Retinal pigment epithelial cell (primary cell): ENCODE measurements at regions not wholly inside any gene's neighbourhood (a gene's known extent, or its start where the extent isn't known, plus 50 kb on each side); places are given as distances from the start of the nearest gene placed in this dataset.

Experiments
- DNase-seq: peaks from one replicate; pipeline ENCODE4 v3.0.0-alpha.2; 2010; ENCODE audit warnings: low read depth
- H3K4me3 ChIP-seq: 2 replicates; pipeline ENCODE4 v1.5.1; 2011; ENCODE audit warnings: mild to moderate bottlenecking, low read length, control low read depth, moderate library complexity
- TF ChIP-seq, protein P1 (sequence below): conservative IDR thresholded peaks from 2 replicates; pipeline ENCODE4 v1.5.1; 2011; ENCODE audit warnings: low read depth, low read length, control low read depth, inconsistent platforms

- TF ChIP-seq, protein P1, sequence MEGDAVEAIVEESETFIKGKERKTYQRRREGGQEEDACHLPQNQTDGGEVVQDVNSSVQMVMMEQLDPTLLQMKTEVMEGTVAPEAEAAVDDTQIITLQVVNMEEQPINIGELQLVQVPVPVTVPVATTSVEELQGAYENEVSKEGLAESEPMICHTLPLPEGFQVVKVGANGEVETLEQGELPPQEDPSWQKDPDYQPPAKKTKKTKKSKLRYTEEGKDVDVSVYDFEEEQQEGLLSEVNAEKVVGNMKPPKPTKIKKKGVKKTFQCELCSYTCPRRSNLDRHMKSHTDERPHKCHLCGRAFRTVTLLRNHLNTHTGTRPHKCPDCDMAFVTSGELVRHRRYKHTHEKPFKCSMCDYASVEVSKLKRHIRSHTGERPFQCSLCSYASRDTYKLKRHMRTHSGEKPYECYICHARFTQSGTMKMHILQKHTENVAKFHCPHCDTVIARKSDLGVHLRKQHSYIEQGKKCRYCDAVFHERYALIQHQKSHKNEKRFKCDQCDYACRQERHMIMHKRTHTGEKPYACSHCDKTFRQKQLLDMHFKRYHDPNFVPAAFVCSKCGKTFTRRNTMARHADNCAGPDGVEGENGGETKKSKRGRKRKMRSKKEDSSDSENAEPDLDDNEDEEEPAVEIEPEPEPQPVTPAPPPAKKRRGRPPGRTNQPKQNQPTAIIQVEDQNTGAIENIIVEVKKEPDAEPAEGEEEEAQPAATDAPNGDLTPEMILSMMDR: no peak
- no peak for DNase-seq
- no peak overlapping the region for H3K4me3 ChIP-seq
Observed at GRCh38 chr6:66948106-66948505, 1241.1 kb upstream of the EYS start.

DNA sequence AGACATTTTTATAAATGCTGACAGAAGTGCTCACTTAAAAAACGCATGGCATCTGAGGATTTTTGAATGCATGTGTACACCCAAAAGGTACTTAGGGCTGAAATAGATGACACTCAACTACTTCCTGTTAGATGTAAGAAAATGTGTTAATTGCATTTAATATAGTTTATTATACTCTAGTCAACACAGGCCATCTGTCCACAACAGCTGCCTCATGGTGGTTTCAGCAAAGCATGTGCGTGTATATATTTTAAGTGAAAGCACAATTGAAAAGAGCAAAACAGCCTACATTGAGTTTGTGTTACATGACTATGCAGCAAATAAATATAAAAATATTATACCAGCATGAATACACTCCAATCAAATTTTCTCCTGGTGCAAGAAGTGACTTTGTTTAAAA is 1233.0 kb upstream of the EYS start:
- H3K4me3 ChIP-seq: no peak overlapping the region
- TF ChIP-seq, protein P1: no peak
- DNase-seq: no peak

GRCh38 chr6:66937180-66937579 is 1230.2 kb upstream of the EYS start:
- H3K4me3 ChIP-seq: no peak overlapping the region
- TF ChIP-seq, protein P1: no peak
- no peak for DNase-seq

- TF ChIP-seq, protein P1: no peak
- H3K4me3 ChIP-seq: no peak overlapping the region
- DNase-seq: no peak
Observed at GRCh38 chr6:66935612-66936011, 1228.6 kb upstream of the EYS start.

DNA sequence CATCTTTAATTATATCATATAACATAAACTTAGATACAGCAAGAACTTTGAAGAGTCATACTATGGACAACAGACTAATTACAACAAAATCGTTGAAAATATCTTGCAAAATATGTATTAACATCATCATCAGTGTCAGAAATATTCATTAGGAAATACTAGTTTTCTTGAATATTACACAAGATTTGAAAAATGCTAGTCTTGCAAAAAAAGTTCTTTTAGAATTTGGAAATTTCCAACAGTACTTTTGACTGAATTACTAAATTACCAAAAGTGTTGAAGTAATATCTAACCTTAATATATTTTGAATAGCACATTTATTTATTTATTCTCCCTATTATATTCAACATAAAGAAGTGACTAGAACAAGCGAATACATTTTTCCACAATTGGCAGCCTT is 1224.8 kb upstream of the EYS start:
- no peak overlapping the region for H3K4me3 ChIP-seq
- DNase-seq: no peak
- TF ChIP-seq, protein P1: no peak

GRCh38 chr6:66930559-66931290 is 1223.7 kb upstream of the EYS start:
- DNase-seq: no peak
- TF ChIP-seq, protein P1: no peak
- no peak overlapping the region for H3K4me3 ChIP-seq

- DNase-seq: no peak
- TF ChIP-seq, protein P1: no peak
Observed at GRCh38 chr6:66926060-66926459, 1219.0 kb upstream of the EYS start.

More at GRCh38 chr6:66926060-66926459, 1219.0 kb upstream of the EYS start:
- H3K4me3 ChIP-seq: no peak overlapping the region
